HG03066 (cell line): ENCODE measurements at regions not wholly inside any gene's neighbourhood (a gene's known extent, or its start where the extent isn't known, plus 50 kb on each side); places are given as distances from the start of the nearest gene placed in this dataset.

Experiments used
- ATAC-seq: cut with Tn5 transposase; IDR thresholded peaks from one replicate; pipeline ENCODE4 v1.9.1; 2021; ENCODE audit warnings: low read depth; ENCODE audit not compliant: unreplicated experiment

DNA sequence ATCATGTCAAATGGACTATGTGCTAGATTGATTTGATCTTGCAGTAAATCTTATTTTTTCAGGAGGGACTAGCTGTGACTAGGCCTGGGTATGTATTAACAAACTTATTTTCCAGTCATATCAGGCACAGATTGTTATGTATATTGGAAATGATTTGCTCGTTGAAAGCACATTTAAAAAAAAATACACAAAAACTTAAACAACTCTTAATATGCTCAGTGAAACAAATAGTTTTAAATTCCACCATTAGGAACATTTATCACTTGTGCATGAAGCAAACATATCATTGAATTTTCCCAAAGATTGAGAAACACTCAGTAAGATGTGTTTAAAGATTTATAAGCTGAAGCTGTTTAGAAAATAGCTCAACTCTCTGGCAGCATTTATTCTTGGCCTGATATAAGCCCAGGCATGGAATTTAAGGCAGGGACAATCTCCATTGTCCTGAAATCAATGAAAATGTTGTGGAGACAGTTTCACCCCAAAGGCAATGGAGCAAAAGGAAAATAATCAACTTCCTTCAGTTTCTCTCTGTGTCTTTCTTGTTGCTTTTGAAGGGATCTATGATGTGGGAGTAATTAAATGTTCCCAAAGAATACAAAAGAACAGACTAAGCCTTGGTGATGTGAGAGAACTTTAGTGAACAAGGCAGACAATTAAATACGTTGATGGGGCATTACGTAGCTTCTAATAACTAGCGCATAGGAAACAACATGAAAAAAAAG is 250.3 kb downstream of the GPR37 start:
- ATAC-seq: no peak

DNA sequence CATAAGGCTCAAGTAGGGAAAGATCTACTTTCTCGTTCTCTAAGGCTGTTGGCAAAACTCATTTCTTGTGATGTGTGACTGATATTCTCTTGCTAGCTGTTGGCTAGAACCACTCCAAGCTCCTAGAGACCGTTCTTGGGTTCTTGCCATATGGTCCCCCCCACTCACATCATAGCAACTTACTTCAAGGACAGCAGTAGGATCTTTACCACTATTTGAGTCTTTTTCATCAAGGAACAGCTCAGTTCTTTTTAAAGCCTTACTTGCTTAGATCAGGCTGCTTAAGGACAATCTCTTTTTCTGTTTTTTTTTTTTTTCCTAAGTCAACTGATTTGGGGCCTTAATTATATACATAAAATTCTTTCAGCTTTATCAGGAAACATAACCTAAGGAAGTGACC is 251.1 kb downstream of the GPR37 start:
- no peak for ATAC-seq

DNA sequence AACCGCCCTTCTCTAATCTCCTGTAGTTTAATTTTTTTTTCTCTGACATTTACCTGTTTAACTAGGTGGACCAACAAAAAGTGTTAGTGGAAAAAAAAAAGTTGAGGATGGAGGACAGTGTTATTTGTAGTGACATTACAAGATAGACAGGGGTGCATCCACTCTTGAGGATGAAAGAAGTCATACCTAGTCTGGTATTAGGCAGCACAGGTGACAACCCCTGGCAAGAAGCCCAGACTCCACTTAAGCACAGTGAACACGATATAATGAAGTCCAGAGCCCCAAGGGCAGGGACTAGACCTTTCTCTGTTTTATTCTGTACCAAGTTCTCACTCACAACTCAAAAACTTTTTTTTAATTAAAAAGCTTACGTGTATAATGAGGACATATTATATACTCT is 268.4 kb downstream of the GPR37 start:
- no peak for ATAC-seq

DNA sequence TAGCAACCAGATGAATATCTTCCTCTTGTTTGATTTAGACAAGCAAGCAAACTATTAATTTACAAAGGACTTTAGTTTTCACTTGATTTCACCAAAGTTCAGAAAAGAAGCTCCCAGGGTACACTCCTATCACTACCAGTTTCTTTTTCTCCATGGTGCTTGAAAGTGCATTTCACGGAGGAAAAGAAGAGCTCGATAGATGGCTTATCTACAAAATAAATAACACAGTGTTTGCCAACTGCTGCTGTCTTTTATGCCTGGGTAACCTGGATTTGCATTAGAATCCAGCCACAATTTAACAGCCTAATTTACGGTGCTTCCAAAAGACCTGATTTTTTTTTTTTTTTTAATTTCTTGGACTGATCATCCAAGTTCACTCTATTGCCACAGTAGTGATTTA is 275.7 kb downstream of the GPR37 start:
- no peak for ATAC-seq

DNA sequence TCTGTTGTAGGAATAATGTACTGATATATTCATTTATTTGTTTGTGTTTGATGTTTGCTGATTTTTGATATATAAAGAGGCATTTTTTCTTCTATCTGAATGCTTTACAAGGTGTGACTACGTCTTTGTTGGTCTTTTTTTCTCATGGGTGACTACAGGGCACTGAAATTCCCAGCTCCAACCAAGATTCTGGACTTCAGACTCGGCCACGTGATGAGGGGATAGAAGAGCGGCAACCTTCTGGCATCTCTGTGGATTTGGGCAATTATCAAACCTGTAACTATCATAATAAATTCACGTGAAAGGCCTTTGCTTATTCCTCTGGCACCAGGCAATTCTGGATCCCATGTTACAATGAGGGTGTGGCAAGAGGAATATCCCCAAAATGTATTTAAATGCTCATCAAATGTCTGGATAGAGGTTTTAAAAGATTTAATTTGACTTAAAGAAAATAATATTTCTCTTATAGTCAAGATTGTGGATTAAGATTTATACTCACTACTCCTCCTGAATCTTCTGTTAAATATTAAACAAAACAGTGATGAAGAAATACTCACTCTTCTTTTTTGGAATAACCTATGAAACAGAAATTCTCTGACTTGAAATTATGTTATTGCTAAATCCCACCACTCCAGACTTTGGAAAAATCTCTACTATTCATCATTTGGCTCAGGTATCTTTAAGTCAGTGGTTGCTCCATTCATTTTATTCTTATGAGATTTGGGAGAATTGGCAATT is 276.3 kb downstream of the GPR37 start:
- no peak for ATAC-seq

DNA sequence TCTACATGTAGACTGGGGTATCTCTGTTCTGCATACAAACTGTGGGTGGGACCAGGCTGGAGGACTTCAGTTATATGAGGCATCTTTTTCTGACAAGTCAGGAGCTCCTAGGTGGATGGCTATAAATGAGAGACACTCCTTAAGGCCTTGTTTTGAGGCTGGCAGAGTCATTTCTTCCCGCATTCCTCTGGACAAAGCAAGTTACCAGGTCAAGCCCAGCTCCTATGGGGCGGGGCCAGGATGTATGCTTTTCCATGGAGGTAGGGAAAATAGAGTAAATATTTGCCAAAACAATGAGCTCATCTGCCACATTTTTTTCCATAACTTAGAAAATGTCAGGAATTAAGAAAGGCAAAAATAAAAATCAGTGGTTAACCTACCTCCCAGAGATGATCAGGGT is 283.4 kb downstream of the GPR37 start:
- ATAC-seq: no peak

DNA sequence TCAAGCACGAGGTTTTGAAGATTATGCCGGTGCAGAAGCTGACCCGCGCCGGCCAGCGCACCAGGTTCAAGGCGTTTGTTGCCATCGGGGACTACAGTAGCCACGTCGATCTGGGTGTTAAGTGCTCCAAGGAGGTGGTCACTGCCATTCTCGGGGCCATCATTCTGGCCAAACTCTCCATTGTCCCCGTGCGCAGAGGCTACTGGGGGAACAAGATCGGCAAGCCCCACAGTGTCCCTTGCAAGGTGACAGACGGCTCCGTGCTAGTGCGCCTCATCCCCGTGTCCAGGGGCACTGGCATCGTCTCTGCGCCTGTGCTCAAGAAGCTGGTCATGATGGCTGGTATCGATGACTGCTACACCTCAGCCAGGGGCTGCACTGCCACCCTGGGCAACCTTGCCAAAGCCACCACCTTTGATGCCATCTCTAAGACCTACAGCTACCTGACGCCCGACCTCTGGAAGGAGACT is 284.7 kb downstream of the GPR37 start:
- no peak for ATAC-seq

DNA sequence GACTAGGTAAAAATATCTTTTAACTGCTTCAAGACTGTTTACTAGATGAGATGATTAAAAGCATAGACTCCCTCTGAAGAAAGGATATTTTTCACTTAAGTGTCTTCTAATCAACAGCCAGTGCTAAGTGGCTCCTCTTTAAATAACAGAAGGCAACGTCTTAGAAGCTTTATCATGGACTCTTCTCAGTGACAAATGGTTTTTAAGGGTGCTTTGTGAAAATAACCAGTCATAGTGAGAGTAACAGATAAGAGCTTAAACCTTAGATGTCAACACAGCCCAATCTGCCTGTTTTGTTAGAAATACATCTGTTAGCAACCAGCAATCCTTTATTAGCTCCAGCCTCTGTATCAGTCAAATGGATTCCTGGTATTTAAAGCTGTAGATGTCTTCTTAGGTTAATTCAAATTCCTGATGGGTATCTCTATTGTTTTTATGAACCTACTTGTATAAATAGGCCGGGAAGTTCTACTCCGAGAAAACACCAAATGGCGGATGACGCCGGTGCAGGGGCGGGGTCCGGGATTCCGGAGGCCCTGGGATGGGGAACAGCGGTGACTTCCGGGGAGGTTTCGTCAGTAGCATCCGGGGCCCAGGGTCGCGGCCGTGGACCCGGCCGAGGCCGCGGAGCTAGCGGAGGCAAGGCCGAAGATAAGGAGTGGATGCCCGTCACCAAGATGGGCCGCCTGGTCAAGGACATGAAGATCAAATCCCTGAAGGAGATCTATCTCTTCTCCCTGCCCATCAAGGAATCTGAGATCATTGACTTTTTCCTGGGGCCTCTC is 285.4 kb downstream of the GPR37 start:
- ATAC-seq: no peak

DNA sequence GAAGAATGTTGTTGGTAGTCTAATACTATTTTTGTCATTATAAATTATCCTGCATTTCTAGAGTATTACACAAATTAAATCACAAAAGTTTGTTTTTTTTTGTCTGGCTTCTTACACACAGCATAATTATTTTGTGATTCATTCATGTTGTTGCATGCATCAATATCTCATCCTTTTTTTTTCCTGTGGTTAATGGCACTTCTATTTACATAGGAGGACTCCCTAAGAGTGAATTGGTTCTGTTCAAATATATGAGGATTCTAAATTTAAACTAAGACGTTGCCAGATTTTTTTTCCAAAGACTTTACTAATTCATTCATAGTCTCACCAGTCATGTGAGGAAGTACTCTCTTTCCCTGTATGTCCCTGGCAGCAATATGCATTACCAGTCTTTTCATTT is 303.3 kb downstream of the GPR37 start:
- ATAC-seq: no peak

DNA sequence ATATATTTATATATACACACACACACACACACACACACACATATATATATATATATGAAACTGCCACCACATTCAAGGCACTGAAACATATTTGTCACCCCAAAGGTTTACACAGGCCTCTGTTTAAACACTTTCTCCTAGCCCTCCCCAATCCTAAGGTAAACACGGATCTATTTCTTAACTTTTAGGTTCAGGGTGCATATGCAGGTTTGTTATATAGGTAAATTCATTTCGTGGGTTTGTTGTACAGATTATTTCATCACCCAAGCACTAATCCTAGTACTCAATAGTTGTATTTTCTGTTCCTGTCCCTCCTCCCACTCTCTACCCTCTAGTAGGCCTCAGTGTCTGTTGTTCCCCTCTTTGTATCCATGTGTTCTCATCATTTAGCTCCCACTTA is 305.0 kb downstream of the GPR37 start:
- no peak for ATAC-seq

DNA sequence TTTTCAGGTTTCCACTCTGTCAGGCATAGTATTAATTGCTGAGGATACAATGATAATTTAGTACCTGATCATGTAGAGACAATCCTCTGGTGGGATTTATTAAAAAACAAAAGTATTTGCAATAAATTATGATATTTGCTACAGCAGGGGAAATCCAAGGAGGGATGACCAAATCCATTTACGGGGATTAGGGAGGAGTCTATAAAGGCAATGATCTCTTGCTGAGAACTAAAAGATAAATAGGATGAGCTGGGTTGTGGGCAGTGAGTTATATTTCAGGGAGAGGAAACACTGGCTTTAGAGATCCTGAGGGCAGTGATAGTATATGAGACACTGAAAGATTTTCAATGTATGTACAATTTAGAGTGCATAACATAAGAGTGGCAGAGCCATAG is 305.5 kb downstream of the GPR37 start:
- ATAC-seq: no peak

DNA sequence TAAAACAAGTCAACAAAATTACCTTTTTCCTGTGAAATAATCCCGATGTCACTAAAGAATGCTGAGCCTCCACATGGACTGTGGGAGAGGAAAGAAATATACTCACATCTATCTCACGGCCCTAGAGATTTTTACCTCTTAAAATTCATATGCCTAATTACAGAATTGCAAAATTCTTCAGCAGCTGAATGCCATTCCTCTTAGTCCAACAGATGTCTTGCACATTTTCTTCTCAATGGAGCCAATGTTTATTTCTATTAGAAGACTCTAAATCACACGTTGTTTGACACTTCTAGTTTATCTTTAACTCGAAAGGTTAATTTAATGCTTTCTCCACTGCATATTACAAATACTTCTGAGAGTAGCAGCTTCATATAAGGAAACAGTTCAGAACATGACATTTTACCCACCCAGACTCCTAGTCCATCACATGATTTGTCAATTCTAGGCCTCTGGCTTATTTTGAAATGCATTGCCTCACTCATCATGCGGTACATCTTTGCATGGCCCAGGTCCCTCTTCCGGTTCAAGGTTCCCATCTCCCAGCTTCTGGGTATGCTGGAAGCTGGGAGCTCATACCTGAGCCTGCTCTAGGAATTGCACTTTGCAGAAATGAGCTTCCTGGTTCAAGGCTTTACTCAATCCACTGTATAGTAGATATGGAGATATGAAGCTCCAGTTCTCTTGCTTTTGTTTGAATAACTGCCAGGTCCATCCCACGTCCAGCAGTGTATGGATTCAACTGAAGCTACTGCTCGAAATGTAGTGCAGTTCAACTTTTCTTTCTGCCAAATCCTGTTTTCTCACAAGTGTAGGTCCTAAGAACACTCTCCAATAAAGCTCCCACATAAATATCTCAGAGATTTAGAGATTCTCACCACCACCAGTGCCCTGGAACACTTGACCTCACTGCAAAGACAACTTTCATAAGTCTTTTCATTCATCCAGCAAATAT is 306.2 kb downstream of the GPR37 start:
- no peak for ATAC-seq

DNA sequence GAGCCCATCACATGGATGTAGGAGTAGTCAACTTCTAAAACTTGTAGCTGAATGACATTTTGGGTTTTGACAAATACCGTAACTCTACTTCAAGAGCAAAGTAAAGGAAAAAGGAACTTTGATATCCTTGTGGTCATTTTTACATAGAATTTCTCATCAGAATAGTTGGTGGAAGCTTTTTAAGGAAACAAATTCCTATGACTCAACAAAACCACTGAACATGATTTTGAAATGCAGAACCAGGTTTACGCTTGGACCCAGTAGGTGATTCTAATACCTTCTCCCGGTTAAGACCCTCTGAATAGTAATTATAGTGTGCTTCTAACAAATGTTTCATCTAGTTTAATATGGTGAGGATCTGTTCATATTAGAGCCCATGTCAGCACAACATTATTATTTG is 307.8 kb downstream of the GPR37 start:
- no peak for ATAC-seq

DNA sequence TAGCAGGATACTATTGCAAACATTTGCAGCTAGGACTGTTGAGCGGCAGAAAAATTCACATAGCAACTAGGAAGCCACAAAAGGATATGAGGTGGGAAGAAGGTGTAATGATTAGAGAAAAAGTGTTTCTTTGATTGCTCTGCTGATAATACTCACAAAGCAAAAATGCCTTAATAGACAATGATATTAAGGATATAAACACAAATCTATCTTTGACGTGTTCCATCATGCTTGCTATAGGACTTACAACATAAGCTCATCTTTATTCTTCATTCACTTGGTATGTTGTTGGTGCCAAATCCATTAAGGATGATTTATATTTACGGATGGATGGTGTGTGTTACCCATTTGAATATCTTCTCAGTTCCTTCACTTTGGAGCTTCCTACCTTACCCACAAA is 309.3 kb downstream of the GPR37 start:
- ATAC-seq: no peak

DNA sequence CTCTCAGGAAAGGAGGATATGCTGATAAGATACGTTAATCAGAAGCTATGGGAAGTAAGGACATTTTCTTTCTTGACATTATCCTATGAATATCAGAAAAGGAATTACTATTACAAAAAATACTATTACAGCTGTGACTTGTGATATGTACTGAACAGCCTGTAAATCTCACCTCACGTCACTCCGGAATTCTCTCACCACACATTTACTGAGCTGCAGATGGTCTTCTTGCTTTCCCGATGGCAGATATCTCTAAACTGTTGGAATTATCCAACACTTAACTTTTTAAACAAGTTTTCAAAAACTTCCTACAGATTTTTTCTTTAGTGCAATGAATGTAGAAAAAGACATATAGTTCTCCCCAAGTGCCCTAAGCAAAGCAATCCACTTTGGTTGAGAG is 313.4 kb downstream of the GPR37 start:
- ATAC-seq: no peak

DNA sequence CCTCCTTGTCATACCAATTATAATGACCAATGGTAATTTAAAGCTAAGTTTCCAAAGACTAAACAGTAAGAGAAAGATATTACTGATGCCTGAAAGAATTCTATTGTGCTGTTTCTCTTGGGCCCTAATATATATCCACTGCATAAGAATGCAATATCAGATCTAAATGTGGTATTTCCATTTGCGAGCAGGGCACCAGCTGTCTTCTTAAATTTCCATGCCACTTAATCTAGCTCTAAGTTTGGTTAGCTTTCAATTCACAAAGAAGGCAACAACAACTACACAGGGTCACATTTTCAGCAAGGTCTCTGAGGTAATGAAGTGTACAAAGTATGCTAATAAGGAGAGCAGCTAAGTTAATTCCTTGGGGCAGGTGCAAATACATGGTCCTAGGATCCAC is 315.7 kb downstream of the GPR37 start:
- ATAC-seq: no peak

DNA sequence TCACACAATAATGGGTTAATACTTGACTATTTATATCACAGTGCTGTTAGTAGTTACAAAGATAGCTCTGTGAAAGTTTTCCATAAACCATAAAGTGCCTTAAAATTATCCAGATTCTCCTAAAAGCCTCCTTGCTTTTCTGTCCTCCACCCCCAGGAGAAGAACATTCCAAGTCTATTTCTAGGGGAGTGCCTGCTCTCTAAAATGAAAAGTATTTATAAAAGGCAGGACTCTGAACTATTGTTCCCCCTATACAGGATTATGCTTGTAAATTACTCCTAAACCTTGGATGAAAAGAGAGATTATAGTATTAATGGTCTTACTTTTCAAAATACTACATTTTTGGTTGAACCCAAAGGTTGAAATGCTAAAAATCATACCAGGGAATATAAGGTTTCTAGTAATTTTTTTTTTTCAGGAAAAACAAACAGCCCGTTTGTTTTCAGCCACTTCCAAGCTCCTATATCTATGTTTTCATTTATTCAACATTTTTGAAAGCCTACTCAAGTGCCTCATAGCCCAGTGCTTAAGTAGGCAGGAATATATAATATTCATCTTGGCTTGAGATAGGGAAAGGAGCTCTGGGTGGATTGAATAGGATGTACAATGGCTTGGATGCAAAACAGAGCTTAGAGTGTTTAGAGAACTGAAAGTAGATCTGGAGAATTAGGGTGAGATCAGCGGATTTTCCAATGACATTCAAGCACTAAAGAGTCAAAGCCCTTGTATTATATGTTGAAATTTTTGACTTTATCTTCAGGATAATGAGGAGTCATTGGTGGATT is 320.7 kb downstream of the GPR37 start:
- ATAC-seq: no peak

DNA sequence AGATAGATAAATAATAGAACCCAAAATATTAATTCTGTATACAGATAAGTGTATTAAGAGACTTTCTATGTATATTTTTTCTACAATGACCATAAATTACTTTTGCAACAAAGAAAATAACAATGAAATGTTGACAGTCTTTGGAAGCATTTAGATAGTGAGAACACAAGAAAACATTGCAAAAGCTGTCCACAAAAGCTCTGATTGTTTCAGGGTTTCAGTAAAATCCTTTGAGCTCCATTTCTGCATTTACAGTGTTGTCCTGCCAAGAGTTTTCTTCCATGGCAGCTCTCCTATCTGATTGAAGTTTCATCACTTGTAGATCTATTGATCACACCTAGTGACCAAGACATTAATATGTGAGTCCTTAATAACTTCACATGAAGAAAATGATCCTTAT is 321.8 kb downstream of the GPR37 start:
- ATAC-seq: no peak

DNA sequence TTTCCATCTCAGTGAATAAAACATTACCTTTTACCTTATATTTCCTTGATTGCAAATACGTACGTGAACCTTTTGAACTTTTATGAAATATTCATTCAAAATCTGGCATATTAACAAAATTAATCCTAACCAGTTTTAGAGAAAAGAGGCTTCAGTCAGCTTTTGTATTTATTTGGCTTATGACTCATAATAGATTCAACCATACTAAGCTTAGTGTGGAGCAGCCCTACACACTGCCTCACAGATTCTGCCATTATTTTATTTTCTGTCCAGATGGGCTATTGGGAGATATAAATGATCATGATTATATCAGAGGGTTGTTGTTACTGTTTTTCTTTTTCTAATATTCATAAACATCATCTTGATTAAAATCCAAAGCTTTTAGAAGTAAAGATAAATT is 325.5 kb downstream of the GPR37 start:
- no peak for ATAC-seq
